NCI-H748 treated with DMSO at 0.1 percent for 48 hours (cell line): ENCODE measurements at regions not wholly inside any gene's neighbourhood (a gene's known extent, or its start where the extent isn't known, plus 50 kb on each side); places are given as distances from the start of the nearest gene placed in this dataset.
"Not testable (repeated sequence)": the region's sequence is repeated elsewhere in the genome, so short reads cannot be mapped to it uniquely, and the experiment has no call there.

Experiments
- DNase-seq: peaks from one replicate; lab custom pipeline; 2025; lab: John Stamatoyannopoulos, UW

- DNase-seq: no peak
Observed at GRCh38 chr17:20733923-20734322, 154.4 kb downstream of the CDRT15L2 start.

GRCh38 chr17:20735796-20736195, 156.3 kb downstream of the CDRT15L2 start:
- no peak for DNase-seq

GRCh38 chr17:20737636-20738035, 158.1 kb downstream of the CDRT15L2 start:
- not testable (repeated sequence) for DNase-seq

- no peak for DNase-seq
Observed at GRCh38 chr17:20771104-20771503, 191.6 kb downstream of the CDRT15L2 start.

GRCh38 chr17:20774472-20775135, 195.1 kb downstream of the CDRT15L2 start:
- DNase-seq: no peak

GRCh38 chr17:20775331-20775730, 195.8 kb downstream of the CDRT15L2 start:
- no peak for DNase-seq

- no peak for DNase-seq
Observed at GRCh38 chr17:20779521-20779920, 200.0 kb downstream of the CDRT15L2 start.

- DNase-seq: no peak
Observed at GRCh38 chr17:20781260-20781659, 201.7 kb downstream of the CDRT15L2 start.

- not testable (repeated sequence) for DNase-seq
Observed at GRCh38 chr17:20781869-20782268, 202.3 kb downstream of the CDRT15L2 start.

- no peak for DNase-seq
Observed at GRCh38 chr17:20783091-20783490, 203.6 kb downstream of the CDRT15L2 start.

- no peak for DNase-seq
Observed at GRCh38 chr17:20784100-20784665, 204.7 kb downstream of the CDRT15L2 start.

GRCh38 chr17:20787281-20787680, 207.8 kb downstream of the CDRT15L2 start:
- DNase-seq: no peak

GRCh38 chr17:20791626-20792025, 212.1 kb downstream of the CDRT15L2 start:
- no peak for DNase-seq

GRCh38 chr17:20794532-20794931, 215.0 kb downstream of the CDRT15L2 start:
- not testable (repeated sequence) for DNase-seq

GRCh38 chr17:20797292-20797691, 217.8 kb downstream of the CDRT15L2 start:
- DNase-seq: no peak

- DNase-seq: no peak
Observed at GRCh38 chr17:20800146-20800545, 220.6 kb downstream of the CDRT15L2 start.

- DNase-seq: no peak
Observed at GRCh38 chr17:20805751-20806150, 226.2 kb downstream of the CDRT15L2 start.

GRCh38 chr17:20807566-20807965, 228.0 kb downstream of the CDRT15L2 start:
- DNase-seq: not testable (repeated sequence)

GRCh38 chr17:20815410-20815809, 227.4 kb downstream of the USP22 start:
- not testable (repeated sequence) for DNase-seq

- no peak for DNase-seq
Observed at GRCh38 chr17:20823905-20824304, 218.9 kb downstream of the USP22 start.

- no peak for DNase-seq
Observed at GRCh38 chr17:20825539-20825938, 217.3 kb downstream of the USP22 start.

GRCh38 chr17:20840453-20840852, 202.4 kb downstream of the USP22 start:
- DNase-seq: not testable (repeated sequence)

- not testable (repeated sequence) for DNase-seq
Observed at GRCh38 chr17:20840987-20841865, 201.6 kb downstream of the USP22 start.
